ENCODE measurements at regions not wholly inside any gene's neighbourhood (a gene's known extent, or its start where the extent isn't known, plus 50 kb on each side); places are given as distances from the start of the nearest gene placed in this dataset.

- Histone ChIP-seq H3K18ac (ENCODE audit: extremely low read depth, low read length) (no peak overlapping the region), H2BK12ac (ENCODE audit: low read depth, low read length) (no peak overlapping the region), H3K4me3 (ENCODE audit: extremely low read depth in 1 of 4, insufficient read depth in 2 of 4, low read depth in 3 of 4, low read length in 4 of 4) (no peak overlapping the region), H3K79me1 (ENCODE audit: low read depth, low read length) (no peaks in the 10 kb centered on the region), H3K14ac (ENCODE audit: insufficient read length) (no peak overlapping the region), H2BK120ac (replicated peaks; ENCODE audit: low read depth, low read length) (no peak overlapping the region), H2AFZ (ENCODE audit: low read length) (no peak overlapping the region), H3K79me2 (ENCODE audit: control insufficient read depth in 1 of 2, insufficient read depth in 2 of 2, low read length in 2 of 2) (no peaks in the 10 kb centered on the region), H3K4me1 (replicated peaks in 1 of 4; ENCODE audit: control insufficient read depth in 3 of 4, insufficient read depth in 4 of 4, low read length in 3 of 4) (peaks cover 0 to 4% (median 3%) of the 10 kb centered on the region in 4 experiments; a peak in 4 of 7 replicates), H3K9ac (replicated peaks in 1 of 4; ENCODE audit: extremely low read depth in 1 of 4, low read depth in 3 of 4, low read length in 3 of 4) (no peak overlapping the region), H3K9me3 (ENCODE audit: insufficient read depth in 2 of 2, low read depth in 1 of 2, low read length in 1 of 2) (no peaks in the 10 kb centered on the region), H2BK20ac (ENCODE audit: low read length) (no peak overlapping the region), H2BK15ac (ENCODE audit: low read length) (no peak overlapping the region), H4K5ac (ENCODE audit: insufficient read length, low read depth, low read length) (no peak overlapping the region), H2BK5ac (ENCODE audit: low read depth, low read length) (no peak overlapping the region), H2AK5ac (ENCODE audit: low read depth, low read length) (no peak overlapping the region), H3K23me2 (ENCODE audit: low read depth, low read length) (no peaks in the 10 kb centered on the region), H4K91ac (replicated peaks; ENCODE audit: insufficient read length, low read length) (no peak overlapping the region), H3K27me3 (replicated peaks in 1 of 4; ENCODE audit: control insufficient read depth in 3 of 4, extremely low read depth in 1 of 4, insufficient read depth in 3 of 4, low read length in 3 of 4) (no peaks in the 10 kb centered on the region), H3K36me3 (ENCODE audit: control insufficient read depth in 2 of 4, insufficient read depth in 4 of 4, low read length in 3 of 4) (no peaks in the 10 kb centered on the region), H3K23ac (ENCODE audit: insufficient read length) (no peak overlapping the region), H3K27ac (ENCODE audit: low read depth, low read length) (no peak overlapping the region), H3K4me2 (ENCODE audit: insufficient read depth in 1 of 2, low read depth in 2 of 2, low read length in 2 of 2) (no peak overlapping the region), H4K20me1 (replicated peaks in 1 of 2; ENCODE audit: control insufficient read depth in 1 of 2, insufficient read depth in 2 of 2, low read length in 2 of 2) (no peaks in the 10 kb centered on the region), H3K4ac (replicated peaks; ENCODE audit: insufficient read length, low read depth, low read length) (no peak overlapping the region), H4K8ac (ENCODE audit: extremely low read depth, insufficient read depth, low read length) (no peak overlapping the region), H3K56ac (replicated peaks; ENCODE audit: insufficient read length, low read depth, low read length) (no peak overlapping the region)
- TF ChIP-seq TBP (IDR thresholded peaks at IDR 0.05; ENCODE audit: low read depth, low read length): no peak
- no peak for TF ChIP-seq YY1 (IDR thresholded peaks at IDR 0.05; ENCODE audit: low read depth, low read length)
- no peak for TF ChIP-seq SIRT6 (IDR thresholded peaks at IDR 0.05; ENCODE audit: low read length)
- TF ChIP-seq GABPA (IDR thresholded peaks at IDR 0.05; ENCODE audit: borderline replicate concordance, insufficient read depth, low read length): no peak
- TF ChIP-seq ATF3 (IDR thresholded peaks at IDR 0.05; ENCODE audit: insufficient read depth, low read depth, low read length): no peak
- POLR2A ChIA-PET (ENCODE audit: partially characterized antibody): no interaction called here
- no peak for DNase-seq (ENCODE audit: low read depth in 1 of 2, low spot score in 2 of 2)
- CTCF ChIA-PET (ENCODE audit: partially characterized antibody): no interaction called here
- 91% methylated on average over 2 of the region's 2 CpGs; no CpG with 5 or more reads in 1 of the 2 experiments for WGBS, 2 experiments (ENCODE audit: extremely low coverage in 1 of 2, insufficient coverage in 1 of 2, insufficient read length in 1 of 2, insufficient replicate concordance in 2 of 2, low coverage in 1 of 2, low lambda C conversion rate in 2 of 2, missing lambda C conversion rate in 1 of 2)
- FAIRE-seq: no peak
These were observed 627.2 kb downstream of the ISL1 start for GRCh38 chr5:52010454-52010853.
